Cerebellar cortex (tissue), 1 donor: ENCODE measurements at regions not wholly inside any gene's neighbourhood (a gene's known extent, or its start where the extent isn't known, plus 50 kb on each side); places are given as distances from the start of the nearest gene placed in this dataset.
A peak's percentile ranks its signal among the peaks of the same experiment; 100 is the strongest.

Experiments used
- DNase-seq: peaks from one replicate; pipeline ENCODE4 v3.0.0-alpha.2; 2015; ENCODE audit warnings: low spot score

GRCh38 chr2:126496493-126496892, 159.5 kb upstream of the GYPC start:
- DNase-seq = no peak

GRCh38 chr2:126503476-126503875, 152.5 kb upstream of the GYPC start:
- no peak for DNase-seq

GRCh38 chr2:126504949-126505348, 151.0 kb upstream of the GYPC start:
- DNase-seq = no peak

- no peak for DNase-seq
These were observed 149.2 kb upstream of the GYPC start for GRCh38 chr2:126506786-126507185.

GRCh38 chr2:126507425-126507911, 148.5 kb upstream of the GYPC start:
- no peak for DNase-seq

GRCh38 chr2:126510356-126510755, 145.6 kb upstream of the GYPC start:
- no peak for DNase-seq

- DNase-seq = no peak
These were observed 145.0 kb upstream of the GYPC start for GRCh38 chr2:126510960-126511359.

- DNase-seq = no peak
These were observed 143.9 kb upstream of the GYPC start for GRCh38 chr2:126512026-126512425.

- DNase-seq = no peak
These were observed 142.9 kb upstream of the GYPC start for GRCh38 chr2:126513033-126513432.

- no peak for DNase-seq
These were observed 140.5 kb upstream of the GYPC start for GRCh38 chr2:126515471-126515870.

GRCh38 chr2:126518196-126518595, 137.8 kb upstream of the GYPC start:
- peak; percentile 18 for DNase-seq

GRCh38 chr2:126527836-126528490, 128.0 kb upstream of the GYPC start:
- peak; percentile 26 for DNase-seq

GRCh38 chr2:126531029-126531428, 124.9 kb upstream of the GYPC start:
- DNase-seq = no peak

- DNase-seq = no peak
These were observed 121.5 kb upstream of the GYPC start for GRCh38 chr2:126534478-126534877.

- DNase-seq = no peak
These were observed 120.5 kb upstream of the GYPC start for GRCh38 chr2:126535408-126535807.

GRCh38 chr2:126536605-126537200, 119.3 kb upstream of the GYPC start:
- DNase-seq = no peak

GRCh38 chr2:126539101-126539500, 116.9 kb upstream of the GYPC start:
- no peak for DNase-seq

- DNase-seq = no peak
These were observed 113.7 kb upstream of the GYPC start for GRCh38 chr2:126542247-126542646.

- DNase-seq = no peak
These were observed 112.9 kb upstream of the GYPC start for GRCh38 chr2:126543081-126543480.

- DNase-seq = no peak
These were observed 97.9 kb upstream of the GYPC start for GRCh38 chr2:126558029-126558428.

- no peak for DNase-seq
These were observed 87.2 kb upstream of the GYPC start for GRCh38 chr2:126568734-126569133.

- no peak for DNase-seq
These were observed 84.6 kb upstream of the GYPC start for GRCh38 chr2:126571403-126571802.

GRCh38 chr2:126575631-126576030, 80.3 kb upstream of the GYPC start:
- DNase-seq = no peak

GRCh38 chr2:126579868-126580267, 76.1 kb upstream of the GYPC start:
- DNase-seq = no peak
